Caco-2 (cell line): ENCODE measurements at regions not wholly inside any gene's neighbourhood (a gene's known extent, or its start where the extent isn't known, plus 50 kb on each side); places are given as distances from the start of the nearest gene placed in this dataset.

Source experiments
- BruUV-seq: library from RNA; stranded (reverse); fragments of 400-500 nt; replicated peaks from 2 replicates; lab custom pipeline; 2021; lab: Mats Ljungman, UMichigan
- CTCF ChIA-PET: fragments of 300-600 bp; sonication (Branson Sonifier 250); formaldehyde crosslinking; loops from one replicate; lab custom pipeline; 2022; ENCODE audit warnings: antibody characterized with exemption; lab: Charles Lee
- POLR2A ChIA-PET: fragments of 300-600 bp; sonication (Branson Sonifier 250); formaldehyde crosslinking; loops from one replicate; lab custom pipeline; 2022; ENCODE audit warnings: antibody characterized with exemption; lab: Charles Lee
- DNase-seq, 2 experiments: peaks; one replicate each; pipeline versions ENCODE4 v3.0.0 to v3.0.0-alpha.2; 2020 to 2022
- H3K27me3 ChIP-seq: replicated peaks from 2 replicates; pipeline ENCODE4 v1.6.0; 2011; ENCODE audit warnings: low read length; ENCODE audit not compliant: control insufficient read depth, insufficient read depth
- H3K36me3 ChIP-seq: 2 replicates; pipeline ENCODE4 v1.5.1; 2011; ENCODE audit warnings: low read length; ENCODE audit not compliant: control insufficient read depth, insufficient read depth
- H3K4me1 ChIP-seq: fragments of 250-450 bp; sonication (Bioruptor Pico); 2 replicates; pipeline ENCODE4 v1.5.1; 2020; ENCODE audit warnings: mild to moderate bottlenecking
- H3K4me3 ChIP-seq: 2 replicates; pipeline ENCODE4 v1.5.1; 2011; ENCODE audit warnings: low read depth, mild to moderate bottlenecking, control low read depth, low read length
- H3K9me3 ChIP-seq: fragments of 250-450 bp; sonication (Bioruptor Pico); 2 replicates; pipeline ENCODE4 v1.5.1; 2020; ENCODE audit warnings: mild to moderate bottlenecking, moderate library complexity
- H3K27ac Mint-ChIP-seq: one replicate; pipeline ENCODE4 v1.8.0; 2022; ENCODE audit warnings: mixed read lengths; ENCODE audit not compliant: unreplicated experiment
- H3K27me3 Mint-ChIP-seq: one replicate; pipeline ENCODE4 v1.8.0; 2022; ENCODE audit warnings: mixed read lengths; ENCODE audit not compliant: insufficient read depth, unreplicated experiment
- H3K36me3 Mint-ChIP-seq: one replicate; pipeline ENCODE4 v1.8.0; 2022; ENCODE audit warnings: mild to moderate bottlenecking, mixed read lengths; ENCODE audit not compliant: insufficient read depth, unreplicated experiment
- H3K4me1 Mint-ChIP-seq: one replicate; pipeline ENCODE4 v1.8.0; 2022; ENCODE audit warnings: low read depth, mixed read lengths; ENCODE audit not compliant: unreplicated experiment
- H3K4me3 Mint-ChIP-seq: one replicate; pipeline ENCODE4 v1.8.0; 2022; ENCODE audit warnings: mild to moderate bottlenecking, moderate library complexity, mixed read lengths; ENCODE audit not compliant: unreplicated experiment
- H3K9me3 Mint-ChIP-seq: one replicate; pipeline ENCODE4 v1.8.0; 2022; ENCODE audit warnings: mixed read lengths; ENCODE audit not compliant: unreplicated experiment
- CTCF ChIP-seq, 2 experiments: fragments of 200-600 bp in 1 of 2; IDR thresholded peaks; 1 replicate in 1 of 2; 2 replicates in 1 of 2; pipeline versions ENCODE4 v1.5.1 to v1.8.0; 2011 to 2022; ENCODE audit warnings: antibody characterized with exemption in 1 of 2, control low read depth in 1 of 2, inconsistent platforms in 1 of 2, low read depth in 1 of 2, low read length in 1 of 2, mild to moderate bottlenecking in 1 of 2, moderate library complexity in 1 of 2; ENCODE audit not compliant: insufficient read depth in 1 of 2, severe bottlenecking in 1 of 2, unreplicated experiment in 1 of 2
- intact Hi-C: fragments of 100-400 bp; cut with micrococcal nuclease; formaldehyde crosslinking; loops from one replicate; pipeline ENCODE4 v1.10.0; 2022; ENCODE audit not compliant: unreplicated experiment

GRCh38 chr4:20378181-20378580 lies 126.5 kb downstream of the SLIT2 start:
- Histone ChIP-seq H3K9me3 (no peaks in the 10 kb centered on the region), H3K4me3 (no peak overlapping the region), H3K27me3 (no peaks in the 10 kb centered on the region), H3K36me3 (no peaks in the 10 kb centered on the region), H3K4me1 (no peaks in the 10 kb centered on the region)
- intact Hi-C loops: no loop called here
- Mint-ChIP-seq H3K27ac (no peak overlapping the region), H3K36me3 (no peaks in the 10 kb centered on the region), H3K9me3 (no peaks in the 10 kb centered on the region), H3K4me3 (no peak overlapping the region), H3K4me1 (no peaks in the 10 kb centered on the region), H3K27me3 (peaks cover 4% of the 10 kb centered on the region)
- no TSS peak for BruUV-seq
- no peak for DNase-seq
- ChIA-PET CTCF (no interaction called here), POLR2A (no interaction called here)
- no peak for TF ChIP-seq CTCF (IDR thresholded peaks at IDR 0.05; ENCODE audit: insufficient read depth in 1 of 2, low read depth in 1 of 2, low read length in 1 of 2, severe bottlenecking in 1 of 2, unreplicated experiment in 1 of 2)

- Mint-ChIP-seq H3K4me3 (no peak overlapping the region), H3K9me3 (no peaks in the 10 kb centered on the region), H3K27me3 (peaks cover 4% of the 10 kb centered on the region), H3K27ac (no peak overlapping the region), H3K36me3 (no peaks in the 10 kb centered on the region), H3K4me1 (no peaks in the 10 kb centered on the region)
- Histone ChIP-seq H3K4me3 (no peak overlapping the region), H3K9me3 (no peaks in the 10 kb centered on the region), H3K27me3 (no peaks in the 10 kb centered on the region), H3K4me1 (no peaks in the 10 kb centered on the region), H3K36me3 (no peaks in the 10 kb centered on the region)
- DNase-seq: no peak
- BruUV-seq: no TSS peak
- ChIA-PET POLR2A (no interaction called here), CTCF (no interaction called here)
- no peak for TF ChIP-seq CTCF (IDR thresholded peaks at IDR 0.05; ENCODE audit: insufficient read depth in 1 of 2, low read depth in 1 of 2, low read length in 1 of 2, severe bottlenecking in 1 of 2, unreplicated experiment in 1 of 2)
- intact Hi-C loops: no loop called here
Measured at GRCh38 chr4:20381005-20381404, 129.3 kb downstream of the SLIT2 start.

- Mint-ChIP-seq H3K9me3 (no peaks in the 10 kb centered on the region), H3K4me3 (no peak overlapping the region), H3K27ac (no peak overlapping the region), H3K4me1 (no peaks in the 10 kb centered on the region), H3K27me3 (peaks cover 4% of the 10 kb centered on the region), H3K36me3 (no peaks in the 10 kb centered on the region)
- ChIA-PET CTCF (no interaction called here), POLR2A (no interaction called here)
- no peak for TF ChIP-seq CTCF (IDR thresholded peaks at IDR 0.05; ENCODE audit: insufficient read depth in 1 of 2, low read depth in 1 of 2, low read length in 1 of 2, severe bottlenecking in 1 of 2, unreplicated experiment in 1 of 2)
- H3K9me3 ChIP-seq: no peaks in the 10 kb centered on the region
- intact Hi-C loops: no loop called here
- H3K36me3 ChIP-seq: no peaks in the 10 kb centered on the region
- H3K4me3 ChIP-seq: no peak overlapping the region
- DNase-seq: no peak
- H3K4me1 ChIP-seq: no peaks in the 10 kb centered on the region
- H3K27me3 ChIP-seq: no peaks in the 10 kb centered on the region
- BruUV-seq: no TSS peak
Measured at GRCh38 chr4:20383283-20383682, 131.6 kb downstream of the SLIT2 start.
